Stomach smooth muscle (tissue), 2 donors: ENCODE measurements at regions not wholly inside any gene's neighbourhood (a gene's known extent, or its start where the extent isn't known, plus 50 kb on each side); places are given as distances from the start of the nearest gene placed in this dataset.

Experiments
- H3K27ac ChIP-seq: one replicate; pipeline ENCODE4 v1.7.0; 2013; ENCODE audit warnings: mild to moderate bottlenecking, low read length, inconsistent platforms
- H3K27me3 ChIP-seq, 2 donors: one replicate each; pipeline ENCODE4 v1.7.0; 2013; ENCODE audit warnings: low read length in 2 of 2; ENCODE audit not compliant: insufficient read depth in 2 of 2, control insufficient read depth in 1 of 2
- H3K36me3 ChIP-seq, 2 donors: one replicate each; pipeline ENCODE4 v1.7.0; 2013; ENCODE audit warnings: low read length in 2 of 2; ENCODE audit not compliant: control insufficient read depth in 2 of 2, insufficient read depth in 2 of 2
- H3K4me1 ChIP-seq: one replicate; pipeline ENCODE4 v1.7.0; 2013; ENCODE audit warnings: low read length; ENCODE audit not compliant: control insufficient read depth, insufficient read depth
- H3K4me3 ChIP-seq, 2 donors: one replicate each; pipeline ENCODE4 v1.7.0; 2013; ENCODE audit warnings: low read length in 2 of 2
- H3K9ac ChIP-seq, 2 donors: one replicate each; pipeline ENCODE4 v1.7.0; 2013; ENCODE audit warnings: low read length in 2 of 2, mild to moderate bottlenecking in 1 of 2
- H3K9me3 ChIP-seq, 2 donors: one replicate each; pipeline ENCODE4 v1.7.0; 2013; ENCODE audit warnings: low read length in 2 of 2; ENCODE audit not compliant: control insufficient read depth in 2 of 2
- donor health status: healthy.
- donor health status: Pancreatic carcinoma.

DNA sequence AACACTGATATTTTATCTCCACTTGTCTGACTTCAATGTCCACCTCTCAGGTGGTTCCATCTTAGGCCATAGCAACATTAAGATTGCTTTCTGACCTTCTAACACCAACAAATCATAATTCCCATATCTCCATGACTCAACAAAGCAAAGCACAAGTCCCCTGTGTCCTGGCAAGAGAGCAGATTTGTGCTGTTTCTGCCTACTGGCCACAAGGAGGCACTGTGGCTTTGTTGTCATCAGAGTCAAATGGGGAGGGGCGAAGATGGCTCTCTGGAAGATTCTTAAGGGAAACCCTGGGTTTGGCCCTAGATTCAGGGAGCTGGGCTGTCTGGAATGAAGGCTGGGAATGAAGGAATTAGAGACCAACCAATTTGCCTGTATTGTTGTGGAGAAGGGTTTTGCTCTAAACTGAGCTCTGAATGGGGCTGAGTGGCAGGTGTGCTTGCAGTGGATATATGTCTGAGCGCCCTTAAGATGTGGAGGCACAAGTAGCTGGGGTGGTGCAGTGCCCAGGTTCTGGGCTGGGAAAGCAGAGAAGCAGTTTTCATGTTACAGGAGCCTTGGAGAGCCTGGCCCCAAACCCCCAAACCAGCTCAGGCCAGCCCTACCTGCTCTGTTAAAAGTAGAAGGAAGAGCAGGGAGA, 154.8 kb upstream of the PRSS58 start:
- Histone ChIP-seq H3K27me3 (no peaks in the 10 kb centered on the region), H3K4me1 (no peaks in the 10 kb centered on the region), H3K4me3 (no peak overlapping the region), H3K36me3 (no peaks in the 10 kb centered on the region), H3K27ac (no peak overlapping the region), H3K9me3 (no peaks in the 10 kb centered on the region), H3K9ac (no peak overlapping the region)

DNA sequence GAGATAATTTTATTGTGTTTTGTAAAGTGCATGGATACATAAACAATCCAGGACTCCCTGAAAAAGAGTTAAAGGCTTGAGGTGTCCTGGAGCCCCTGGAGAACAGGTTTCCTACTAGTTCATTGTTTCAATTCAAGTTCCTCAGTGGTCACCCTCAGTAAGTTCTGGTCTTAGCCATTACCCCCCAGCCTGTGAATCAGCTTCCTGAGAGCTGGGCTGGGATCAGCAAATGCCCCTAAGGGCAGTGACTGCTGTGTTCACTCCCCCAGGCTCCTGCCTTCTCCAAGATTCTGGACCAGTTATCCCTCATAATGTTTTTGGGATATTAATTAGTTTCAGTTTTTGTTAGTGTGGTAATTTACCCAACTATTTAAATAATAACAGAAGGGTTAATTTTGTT, 151.6 kb upstream of the PRSS58 start:
- H3K4me3 ChIP-seq = no peak overlapping the region
- H3K27ac ChIP-seq = no peak overlapping the region
- no peaks in the 10 kb centered on the region for H3K9me3 ChIP-seq
- no peaks in the 10 kb centered on the region for H3K4me1 ChIP-seq
- H3K9ac ChIP-seq = no peak overlapping the region
- H3K36me3 ChIP-seq = no peaks in the 10 kb centered on the region
- no peaks in the 10 kb centered on the region for H3K27me3 ChIP-seq

DNA sequence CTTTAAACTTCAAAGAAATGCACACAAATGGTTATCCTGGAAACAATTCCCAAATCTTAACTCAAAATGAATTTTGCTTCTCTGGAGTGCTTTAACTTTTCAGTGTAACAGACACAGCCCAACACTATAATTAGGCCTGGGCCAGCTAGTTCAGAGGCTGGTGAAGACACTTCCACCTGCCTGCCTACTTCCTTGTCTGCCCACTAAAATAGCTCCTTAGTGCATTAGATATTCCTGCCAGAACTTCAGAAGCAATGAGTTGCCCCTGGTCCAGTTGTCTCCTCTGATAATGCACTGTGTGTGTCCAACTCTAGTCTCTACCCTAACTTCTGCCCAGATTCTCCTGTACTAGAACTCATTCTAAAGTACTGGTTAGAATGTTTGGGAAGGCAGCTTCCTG, 150.9 kb upstream of the PRSS58 start:
- H3K4me3 ChIP-seq = no peak overlapping the region
- no peak overlapping the region for H3K27ac ChIP-seq
- no peaks in the 10 kb centered on the region for H3K36me3 ChIP-seq
- H3K4me1 ChIP-seq = no peaks in the 10 kb centered on the region
- no peaks in the 10 kb centered on the region for H3K9me3 ChIP-seq
- H3K9ac ChIP-seq = no peak overlapping the region
- H3K27me3 ChIP-seq = no peaks in the 10 kb centered on the region

DNA sequence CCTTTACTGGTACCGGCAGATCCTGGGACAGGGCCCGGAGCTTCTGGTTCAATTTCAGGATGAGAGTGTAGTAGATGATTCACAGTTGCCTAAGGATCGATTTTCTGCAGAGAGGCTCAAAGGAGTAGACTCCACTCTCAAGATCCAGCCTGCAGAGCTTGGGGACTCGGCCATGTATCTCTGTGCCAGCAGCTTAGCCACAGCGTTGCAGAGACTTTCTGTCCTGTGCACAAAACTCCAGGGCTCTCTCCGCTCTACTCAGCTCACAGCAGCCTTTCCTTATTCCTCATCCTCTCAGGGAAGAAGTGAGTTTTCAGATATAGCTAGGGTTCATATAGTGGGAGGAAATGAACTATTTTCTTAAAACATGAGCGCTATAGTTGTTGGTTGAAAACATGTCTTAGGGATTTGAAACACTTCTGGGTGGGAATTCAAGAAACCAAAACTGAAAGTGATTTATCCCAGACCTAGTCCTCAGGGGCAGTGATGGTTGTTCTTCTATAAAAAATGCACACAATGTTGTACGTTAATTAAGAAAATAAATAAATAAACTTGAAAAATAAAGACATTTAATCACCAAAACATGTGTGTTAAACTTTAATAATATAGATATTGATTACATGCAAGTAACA, 150.2 kb upstream of the PRSS58 start:
- no peaks in the 10 kb centered on the region for H3K9me3 ChIP-seq
- H3K4me3 ChIP-seq = no peak overlapping the region
- H3K27ac ChIP-seq = no peak overlapping the region
- H3K9ac ChIP-seq = no peak overlapping the region
- no peaks in the 10 kb centered on the region for H3K36me3 ChIP-seq
- no peaks in the 10 kb centered on the region for H3K27me3 ChIP-seq
- H3K4me1 ChIP-seq = no peaks in the 10 kb centered on the region

DNA sequence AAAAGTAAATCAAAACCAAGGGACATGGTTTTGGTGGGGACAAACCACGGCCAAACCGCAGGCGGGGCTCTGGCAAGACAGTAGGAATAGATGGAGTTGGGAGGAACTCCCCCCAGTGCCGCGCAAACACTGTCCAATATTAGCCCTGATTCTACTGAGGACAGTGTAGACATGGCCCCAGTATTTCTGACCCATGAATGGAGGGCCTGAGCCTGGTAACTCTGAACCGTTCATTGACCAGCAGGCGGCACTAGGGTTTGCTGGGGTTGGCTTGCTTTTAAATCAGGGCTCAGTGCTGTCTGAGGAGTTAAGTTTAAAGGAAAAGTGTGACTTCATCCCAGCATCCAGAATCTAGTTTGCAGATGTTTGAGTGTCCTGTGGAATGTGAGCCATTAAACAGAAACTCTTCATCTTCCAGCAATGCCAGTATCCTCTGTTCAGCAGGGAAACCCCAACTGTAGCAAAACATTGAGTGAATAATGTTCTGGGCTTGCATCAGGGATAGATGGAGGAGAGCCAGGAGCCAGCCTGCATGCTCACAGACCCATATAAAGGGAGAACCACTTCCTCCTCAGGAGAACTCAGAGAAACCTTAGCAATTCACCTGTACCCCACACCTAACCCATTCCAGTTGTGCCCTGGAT, 147.4 kb upstream of the PRSS58 start:
- no peaks in the 10 kb centered on the region for H3K9me3 ChIP-seq
- no peak overlapping the region for H3K27ac ChIP-seq

DNA sequence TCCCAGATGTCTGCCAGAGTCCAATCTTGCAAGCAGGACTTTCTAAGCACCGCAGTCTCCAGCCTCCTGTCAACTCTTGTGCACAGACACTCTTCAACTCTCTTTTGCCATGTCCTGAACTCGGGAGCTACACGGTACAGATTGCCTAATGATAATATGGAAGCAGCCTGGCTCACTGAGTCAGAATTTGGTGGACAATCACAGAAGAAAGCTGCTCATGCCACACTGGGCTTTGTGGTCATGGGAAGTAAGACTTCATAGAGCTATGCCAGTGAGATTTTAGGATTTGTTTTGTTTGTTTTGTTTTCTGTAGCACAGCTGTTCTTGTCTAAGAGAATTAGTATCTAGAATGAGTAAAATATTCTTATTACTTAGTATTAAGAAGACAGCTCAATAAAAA, 144.1 kb upstream of the PRSS58 start:
- no peaks in the 10 kb centered on the region for H3K9me3 ChIP-seq
- no peak overlapping the region for H3K27ac ChIP-seq
- no peaks in the 10 kb centered on the region for H3K36me3 ChIP-seq
- peaks cover 0 to 5% of the 10 kb centered on the region in 2 donors for H3K27me3 ChIP-seq
- H3K4me1 ChIP-seq = no peaks in the 10 kb centered on the region
- H3K9ac ChIP-seq = no peak overlapping the region
- H3K4me3 ChIP-seq = no peak overlapping the region

More for the DNA sequence above, 147.4 kb upstream of the PRSS58 start:
- Histone ChIP-seq H3K27me3 (no peaks in the 10 kb centered on the region), H3K4me3 (no peak overlapping the region), H3K4me1 (no peaks in the 10 kb centered on the region), H3K9ac (no peak overlapping the region), H3K36me3 (no peaks in the 10 kb centered on the region)

DNA sequence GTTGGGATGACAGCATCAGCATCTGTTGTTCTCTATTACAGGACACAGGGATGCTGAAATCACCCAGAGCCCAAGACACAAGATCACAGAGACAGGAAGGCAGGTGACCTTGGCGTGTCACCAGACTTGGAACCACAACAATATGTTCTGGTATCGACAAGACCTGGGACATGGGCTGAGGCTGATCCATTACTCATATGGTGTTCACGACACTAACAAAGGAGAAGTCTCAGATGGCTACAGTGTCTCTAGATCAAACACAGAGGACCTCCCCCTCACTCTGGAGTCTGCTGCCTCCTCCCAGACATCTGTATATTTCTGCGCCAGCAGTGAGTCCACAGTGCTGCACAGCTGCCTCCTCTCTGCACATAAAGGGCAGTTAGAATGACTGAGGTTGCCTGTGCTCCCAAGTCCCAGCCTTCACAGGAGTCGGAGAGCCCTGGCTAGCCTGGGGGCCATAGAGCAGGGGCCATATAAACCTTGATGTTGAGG, 142.2 kb upstream of the PRSS58 start:
- Histone ChIP-seq H3K9ac (no peak overlapping the region), H3K27me3 (peaks cover 0 to 5% of the 10 kb centered on the region in 2 donors), H3K36me3 (no peaks in the 10 kb centered on the region), H3K4me1 (no peaks in the 10 kb centered on the region), H3K27ac (no peak overlapping the region), H3K9me3 (no peaks in the 10 kb centered on the region), H3K4me3 (no peak overlapping the region)

DNA sequence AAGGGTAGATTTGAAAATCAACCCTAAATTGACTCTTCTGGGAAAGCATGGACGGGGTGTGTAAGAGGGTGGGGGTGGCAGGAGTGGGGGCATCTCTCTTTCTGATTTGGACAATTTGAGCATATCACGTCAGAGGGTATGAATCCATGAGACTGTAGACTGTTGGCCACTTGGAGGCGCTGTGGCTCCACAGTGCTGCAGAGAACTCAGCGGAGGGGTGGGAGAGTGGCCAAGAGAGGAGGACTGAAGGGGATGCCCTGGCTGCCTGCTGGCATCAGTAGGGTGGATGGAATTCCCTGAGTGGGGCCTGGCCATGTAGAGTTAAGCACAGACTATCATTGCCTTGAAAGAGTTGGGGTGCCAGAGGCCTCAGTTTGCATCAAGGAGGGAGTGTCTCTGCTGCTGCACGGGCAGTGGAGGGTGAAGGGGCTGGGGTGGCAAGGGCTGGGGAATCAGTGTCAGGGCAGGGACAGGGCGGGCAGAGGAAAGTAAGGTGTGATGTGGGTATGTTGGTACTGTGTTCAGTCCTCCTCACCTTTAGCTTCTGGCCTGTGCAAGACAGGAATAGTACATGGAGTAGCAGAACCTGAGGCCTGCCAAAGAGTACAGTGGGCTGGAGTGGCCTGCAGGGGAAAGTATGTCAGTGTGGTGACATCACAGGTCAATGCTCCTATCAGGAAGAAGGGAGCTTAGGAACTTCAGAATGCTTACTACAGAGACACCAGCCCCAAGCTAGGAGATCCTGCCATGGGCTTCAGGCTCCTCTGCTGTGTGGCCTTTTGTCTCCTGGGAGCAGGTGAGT, 133.5 kb upstream of the PRSS58 start:
- H3K27ac ChIP-seq = no peak overlapping the region
- H3K27me3 ChIP-seq = no peaks in the 10 kb centered on the region
- H3K4me1 ChIP-seq = no peaks in the 10 kb centered on the region
- no peaks in the 10 kb centered on the region for H3K9me3 ChIP-seq
- H3K4me3 ChIP-seq = no peak overlapping the region
- no peak overlapping the region for H3K9ac ChIP-seq
- no peaks in the 10 kb centered on the region for H3K36me3 ChIP-seq

DNA sequence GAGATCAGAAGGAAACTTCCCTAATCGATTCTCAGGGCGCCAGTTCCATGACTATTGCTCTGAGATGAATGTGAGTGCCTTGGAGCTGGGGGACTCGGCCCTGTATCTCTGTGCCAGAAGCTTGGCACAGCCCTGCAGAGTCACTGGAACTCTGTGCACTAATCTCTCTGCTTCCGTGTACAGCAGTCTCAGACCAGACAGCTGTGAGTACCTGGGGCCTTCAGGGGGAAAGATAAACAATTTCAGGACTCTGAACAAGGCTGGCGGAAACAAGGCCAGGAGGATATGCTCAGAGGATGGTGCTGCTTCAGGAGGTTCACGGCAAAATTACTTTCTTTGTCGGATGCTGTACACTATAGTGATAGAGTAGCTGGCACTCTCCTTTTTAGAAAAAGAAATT, 131.7 kb upstream of the PRSS58 start:
- Histone ChIP-seq H3K4me3 (no peak overlapping the region), H3K9ac (no peak overlapping the region), H3K36me3 (no peaks in the 10 kb centered on the region), H3K9me3 (no peaks in the 10 kb centered on the region), H3K27me3 (peaks cover 0 to 3% of the 10 kb centered on the region in 2 donors), H3K4me1 (peaks cover 2% of the 10 kb centered on the region), H3K27ac (no peak overlapping the region)

DNA sequence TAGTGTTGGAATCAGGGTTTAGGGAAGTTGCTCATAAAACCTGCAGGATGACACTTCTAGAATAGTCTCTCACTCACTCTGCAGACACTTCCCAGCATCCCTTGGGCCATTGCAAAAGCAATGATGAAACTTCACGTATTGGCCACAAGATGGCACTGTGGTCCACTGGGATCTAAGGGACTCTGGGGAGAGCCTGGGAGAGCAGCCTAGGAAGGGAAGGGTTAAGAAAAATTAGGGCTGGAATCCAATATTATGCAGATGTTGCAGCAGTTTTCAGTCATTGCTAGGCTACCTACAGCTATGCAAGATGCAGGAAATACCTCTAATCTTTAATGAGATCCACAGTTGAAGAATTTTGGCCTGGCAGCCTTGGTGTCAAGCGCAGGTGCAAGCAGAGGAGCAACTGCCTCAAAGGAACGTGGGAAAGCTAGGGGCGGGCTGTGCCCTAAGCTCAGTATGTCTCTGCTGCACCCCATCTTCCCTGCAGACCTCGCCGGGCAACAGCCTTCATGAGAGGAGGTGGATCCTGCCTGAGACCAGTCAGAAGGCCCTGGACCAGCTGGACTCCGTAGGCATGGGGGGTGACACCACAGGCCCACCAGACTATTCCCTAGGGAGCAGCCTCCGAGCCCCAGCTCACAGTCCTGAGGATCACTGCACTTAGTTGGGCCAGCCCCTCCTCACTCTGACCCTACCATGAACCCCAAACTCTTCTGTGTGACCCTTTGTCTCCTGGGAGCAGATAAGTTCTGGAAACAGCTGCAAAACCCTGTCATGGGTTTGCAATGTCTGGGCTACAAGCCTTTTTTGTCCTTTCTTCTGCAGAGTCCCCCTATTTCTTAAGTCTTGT, 127.9 kb upstream of the PRSS58 start:
- peaks cover 0 to 3% of the 10 kb centered on the region in 2 donors for H3K27me3 ChIP-seq
- no peaks in the 10 kb centered on the region for H3K9me3 ChIP-seq
- no peak overlapping the region for H3K9ac ChIP-seq
- no peak overlapping the region for H3K4me3 ChIP-seq
- no peak overlapping the region for H3K27ac ChIP-seq
- peaks cover 2% of the 10 kb centered on the region for H3K4me1 ChIP-seq
- H3K36me3 ChIP-seq = no peaks in the 10 kb centered on the region
